Transverse colon (tissue), 4 donors: ENCODE measurements at regions not wholly inside any gene's neighbourhood (a gene's known extent, or its start where the extent isn't known, plus 50 kb on each side); places are given as distances from the start of the nearest gene placed in this dataset.

Experiments
- DNase-seq: peaks from one replicate; pipeline ENCODE4 v3.0.0-alpha.2; 2019
- H3K27ac ChIP-seq, 4 donors: fragments of 200-600 bp; sonication (generic); 2 replicates each; pipeline ENCODE4 v1.5.1; 2016 to 2018; ENCODE audit warnings: inconsistent platforms in 4 of 4
- H3K27me3 ChIP-seq: fragments of 200-600 bp; sonication (generic); 2 replicates; pipeline ENCODE4 v1.5.1; 2017; ENCODE audit warnings: inconsistent platforms
- H3K36me3 ChIP-seq, 4 donors: fragments of 200-600 bp; sonication (generic); 2 replicates each; pipeline ENCODE4 v1.5.1; 2017 to 2019; ENCODE audit warnings: inconsistent platforms in 4 of 4
- H3K4me1 ChIP-seq, 4 donors: fragments of 200-600 bp; sonication (generic); 2 replicates each; pipeline ENCODE4 v1.5.1; 2017 to 2020; ENCODE audit warnings: inconsistent platforms in 4 of 4
- H3K4me3 ChIP-seq, 4 donors: fragments of 200-600 bp; sonication (generic); 1 replicate in 1 of 4; 2 replicates in 3 of 4; pipeline versions ENCODE4 v1.5.1 to v1.6.1; 2017 to 2019; ENCODE audit warnings: inconsistent platforms in 4 of 4
- H3K9me3 ChIP-seq, 2 donors: fragments of 200-600 bp; sonication (generic); 2 replicates each; pipeline ENCODE4 v1.5.1; 2017 to 2019; ENCODE audit warnings: inconsistent platforms in 2 of 2
- CTCF ChIP-seq, 5 experiments: fragments of 200-600 bp in 3 of 5; fragments of 450-650 bp in 2 of 5; sonication (generic) in 3 of 5; IDR thresholded peaks; 1 replicate in 2 of 5; 2 replicates in 3 of 5; pipeline ENCODE4 v1.5.1; 2016 to 2017; ENCODE audit warnings: antibody characterized with exemption in 5 of 5, inconsistent platforms in 3 of 5, mild to moderate bottlenecking in 2 of 5, moderate library complexity in 1 of 5
- EP300 ChIP-seq: sonication (generic); formaldehyde crosslinking; IDR thresholded peaks from one replicate; pipeline ENCODE4 v1.6.1; 2017; ENCODE audit warnings: antibody characterized with exemption, low read depth
- POLR2A ChIP-seq: fragments of 450-650 bp; IDR thresholded peaks from one replicate; pipeline ENCODE4 v1.6.1; 2016; ENCODE audit warnings: antibody characterized with exemption, mild to moderate bottlenecking, moderate library complexity
- POLR2AphosphoS5 ChIP-seq, 3 donors: sonication (generic); formaldehyde crosslinking; IDR thresholded peaks; one replicate each; pipeline ENCODE4 v1.6.1; 2016; ENCODE audit warnings: antibody characterized with exemption in 3 of 3
- WGBS, 2 donors: methylation state at CpG; one replicate each; pipeline ENCODE4 v1.1.5; 2018; ENCODE audit warnings: low coverage in 1 of 2; 5-methylcytosine and 5-hydroxymethylcytosine counted together
- in situ Hi-C, 4 donors: fragments of 200-750 bp; cut with MboI; loops; one replicate each; pipeline versions ENCODE4 v1.15.0 to v1.15.1; 2017; ENCODE audit warnings: low sequenced_read_pairs in 3 of 4, low pct_ligation_motif_present in 1 of 4, low pct_unique_long_range_greater_than_20kb in 1 of 4
- intact Hi-C: fragments of 100-400 bp; cut with DNase I; formaldehyde crosslinking; loops from one replicate; pipeline ENCODE4 v1.15.1; 2023; ENCODE audit warnings: low total_unique reads

- intact Hi-C loops (no loop called here), in situ Hi-C loops (no loop called here)
- H3K4me1 ChIP-seq, result no peaks in the 10 kb centered on the region
- no peak overlapping the region for H3K4me3 ChIP-seq
- 63 to 64% methylated on average over 2 of the region's 2 CpGs for WGBS, 2 donors
- TF ChIP-seq POLR2AphosphoS5 (IDR thresholded peaks at IDR 0.05), result no peak
- no peak for TF ChIP-seq POLR2A
- no peak for TF ChIP-seq CTCF (IDR thresholded peaks at IDR 0.05)
- TF ChIP-seq EP300, result no peak
- no peaks in the 10 kb centered on the region for H3K36me3 ChIP-seq
- DNase-seq, result no peak
- H3K27ac ChIP-seq, result no peak overlapping the region
- H3K9me3 ChIP-seq, result no peaks in the 10 kb centered on the region
- H3K27me3 ChIP-seq, result no peaks in the 10 kb centered on the region
These were observed 1021.5 kb upstream of the TMEM132C start for GRCh38 chr12:127245437-127245836.

- no peak for TF ChIP-seq CTCF (IDR thresholded peaks at IDR 0.05)
- no peak for TF ChIP-seq POLR2A
- intact Hi-C loops (no loop called here), in situ Hi-C loops (no loop called here)
- no peak overlapping the region for H3K4me3 ChIP-seq
- WGBS, 2 donors, result 48 to 51% methylated on average over 4 of the region's 4 CpGs
- no peak overlapping the region for H3K27ac ChIP-seq
- no peaks in the 10 kb centered on the region for H3K27me3 ChIP-seq
- H3K9me3 ChIP-seq, result no peaks in the 10 kb centered on the region
- H3K4me1 ChIP-seq, result no peaks in the 10 kb centered on the region
- no peak for DNase-seq
- H3K36me3 ChIP-seq, result no peaks in the 10 kb centered on the region
These were observed 1019.0 kb upstream of the TMEM132C start for GRCh38 chr12:127247937-127248336.

DNA sequence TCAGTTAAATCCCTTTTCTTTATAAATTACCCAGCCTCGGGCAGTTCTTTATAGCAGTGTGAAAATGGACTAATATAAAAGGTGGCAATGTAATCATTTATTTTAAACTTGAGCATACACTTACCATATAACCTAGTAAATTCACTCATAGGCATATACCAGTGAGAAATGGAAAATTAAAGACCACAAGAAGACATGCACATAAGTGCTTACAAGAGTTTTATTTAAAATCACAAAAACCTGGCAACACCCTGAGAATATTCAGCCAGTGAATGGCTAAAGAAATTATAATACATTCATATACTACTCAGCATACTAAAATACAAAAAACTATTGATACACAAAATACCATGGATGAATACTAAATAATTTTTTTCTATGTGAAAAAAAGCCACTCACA, 1017.5 kb upstream of the TMEM132C start:
- H3K27me3 ChIP-seq, result no peaks in the 10 kb centered on the region
- TF ChIP-seq POLR2AphosphoS5 (IDR thresholded peaks at IDR 0.05), result no peak
- no peak for TF ChIP-seq CTCF (IDR thresholded peaks at IDR 0.05)
- no peak for TF ChIP-seq POLR2A
- TF ChIP-seq EP300, result no peak
- H3K9me3 ChIP-seq, result no peaks in the 10 kb centered on the region
- WGBS, 2 donors, result 70 to 90% methylated on average over 1 of the region's 1 CpG
- no peaks in the 10 kb centered on the region for H3K4me1 ChIP-seq
- in situ Hi-C loops (no loop called here), intact Hi-C loops (no loop called here)
- no peak overlapping the region for H3K27ac ChIP-seq
- H3K36me3 ChIP-seq, result no peaks in the 10 kb centered on the region
- DNase-seq, result no peak
- no peak overlapping the region for H3K4me3 ChIP-seq

DNA sequence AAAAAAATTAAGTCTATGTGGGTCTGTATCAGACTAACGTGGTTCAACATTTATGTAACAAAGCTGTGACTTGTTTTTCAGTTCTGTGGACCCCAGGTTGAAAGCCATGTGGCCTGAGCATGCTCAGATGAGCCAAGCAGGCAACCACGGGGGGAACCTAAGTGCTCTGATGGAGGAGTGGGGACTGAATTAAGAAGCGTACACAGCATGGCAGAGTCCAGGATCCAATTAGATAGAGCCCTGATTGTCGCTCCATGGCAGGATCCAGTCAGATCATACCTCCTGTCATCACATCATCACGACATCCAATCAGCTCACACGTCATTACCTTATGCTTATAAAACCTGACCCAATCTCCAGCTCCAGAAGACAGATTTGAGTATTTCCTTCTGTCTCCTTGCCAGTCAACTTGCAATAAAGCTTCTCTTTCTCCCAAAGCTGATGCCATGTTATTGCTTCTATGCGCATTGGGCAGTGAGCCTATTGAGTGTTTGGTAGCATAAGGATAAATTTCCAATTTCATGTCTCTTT, 1013.1 kb upstream of the TMEM132C start:
- Histone ChIP-seq H3K27me3 (no peaks in the 10 kb centered on the region), H3K9me3 (no peaks in the 10 kb centered on the region), H3K36me3 (no peaks in the 10 kb centered on the region), H3K4me3 (no peak overlapping the region), H3K4me1 (no peaks in the 10 kb centered on the region), H3K27ac (no peak overlapping the region)
- TF ChIP-seq POLR2A, result no peak
- TF ChIP-seq CTCF (IDR thresholded peaks at IDR 0.05), result no peak
- TF ChIP-seq EP300, result no peak
- no peak for TF ChIP-seq POLR2AphosphoS5 (IDR thresholded peaks at IDR 0.05)
- intact Hi-C loops (no loop called here), in situ Hi-C loops (no loop called here)
- 79 to 89% methylated on average over 3 to 7 of the region's 7 CpGs for WGBS, 2 donors
- DNase-seq, result no peak
